ENCODE measurements at regions not wholly inside any gene's neighbourhood (a gene's known extent, or its start where the extent isn't known, plus 50 kb on each side); places are given as distances from the start of the nearest gene placed in this dataset.

DNA sequence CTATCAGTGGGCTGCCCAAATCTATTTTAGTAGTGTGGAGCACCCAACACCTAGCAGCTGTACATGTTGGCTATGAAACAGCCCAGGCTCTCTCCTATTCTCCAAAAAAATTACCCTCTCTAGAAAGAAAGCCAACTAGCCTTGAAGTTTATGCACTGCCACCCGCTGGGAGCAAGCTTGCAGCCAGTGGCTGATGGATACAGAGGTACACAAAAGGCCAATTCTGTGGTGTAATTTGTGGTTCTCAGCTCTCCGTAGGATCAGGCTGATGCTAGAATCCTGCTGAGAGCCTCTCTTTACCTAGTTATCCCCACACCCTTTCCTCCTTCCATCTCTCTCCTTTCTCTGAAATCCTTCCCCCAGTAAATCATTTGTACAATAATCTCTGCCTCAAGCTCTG, 1120.7 kb downstream of the DIAPH3 start:
- TF ChIP-seq, protein P1, sequence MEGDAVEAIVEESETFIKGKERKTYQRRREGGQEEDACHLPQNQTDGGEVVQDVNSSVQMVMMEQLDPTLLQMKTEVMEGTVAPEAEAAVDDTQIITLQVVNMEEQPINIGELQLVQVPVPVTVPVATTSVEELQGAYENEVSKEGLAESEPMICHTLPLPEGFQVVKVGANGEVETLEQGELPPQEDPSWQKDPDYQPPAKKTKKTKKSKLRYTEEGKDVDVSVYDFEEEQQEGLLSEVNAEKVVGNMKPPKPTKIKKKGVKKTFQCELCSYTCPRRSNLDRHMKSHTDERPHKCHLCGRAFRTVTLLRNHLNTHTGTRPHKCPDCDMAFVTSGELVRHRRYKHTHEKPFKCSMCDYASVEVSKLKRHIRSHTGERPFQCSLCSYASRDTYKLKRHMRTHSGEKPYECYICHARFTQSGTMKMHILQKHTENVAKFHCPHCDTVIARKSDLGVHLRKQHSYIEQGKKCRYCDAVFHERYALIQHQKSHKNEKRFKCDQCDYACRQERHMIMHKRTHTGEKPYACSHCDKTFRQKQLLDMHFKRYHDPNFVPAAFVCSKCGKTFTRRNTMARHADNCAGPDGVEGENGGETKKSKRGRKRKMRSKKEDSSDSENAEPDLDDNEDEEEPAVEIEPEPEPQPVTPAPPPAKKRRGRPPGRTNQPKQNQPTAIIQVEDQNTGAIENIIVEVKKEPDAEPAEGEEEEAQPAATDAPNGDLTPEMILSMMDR (IDR thresholded peaks at IDR 0.05): no peak
- no peak for TF ChIP-seq POLR2A (IDR thresholded peaks at IDR 0.05)
